GM19324 (cell line): ENCODE measurements at regions not wholly inside any gene's neighbourhood (a gene's known extent, or its start where the extent isn't known, plus 50 kb on each side); places are given as distances from the start of the nearest gene placed in this dataset.

Experiments used
- ATAC-seq: cut with Tn5 transposase; IDR thresholded peaks from one replicate; pipeline ENCODE4 v1.9.1; 2021; ENCODE audit warnings: mild to moderate bottlenecking, moderate library complexity; ENCODE audit not compliant: unreplicated experiment, low FRiP score

DNA sequence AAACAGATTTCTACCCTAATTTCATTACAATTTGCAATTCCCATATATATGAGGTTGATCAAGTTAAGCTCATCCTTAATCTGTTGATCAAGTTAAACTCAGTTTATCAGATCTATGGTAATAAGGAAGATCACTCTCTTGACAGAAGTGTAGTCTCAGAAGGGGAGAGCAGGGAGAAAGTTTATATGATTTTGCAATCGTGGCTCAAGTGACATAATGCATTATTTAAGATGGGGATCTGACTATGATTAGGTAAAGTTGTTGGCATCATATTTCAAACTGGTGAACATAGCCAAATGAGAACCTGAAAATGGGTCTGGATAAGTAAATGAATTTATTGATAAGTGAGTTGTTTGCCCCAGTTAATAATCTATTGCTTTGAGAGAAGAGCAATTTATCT lies 995.3 kb downstream of the OTOL1 start:
- ATAC-seq = no peak

DNA sequence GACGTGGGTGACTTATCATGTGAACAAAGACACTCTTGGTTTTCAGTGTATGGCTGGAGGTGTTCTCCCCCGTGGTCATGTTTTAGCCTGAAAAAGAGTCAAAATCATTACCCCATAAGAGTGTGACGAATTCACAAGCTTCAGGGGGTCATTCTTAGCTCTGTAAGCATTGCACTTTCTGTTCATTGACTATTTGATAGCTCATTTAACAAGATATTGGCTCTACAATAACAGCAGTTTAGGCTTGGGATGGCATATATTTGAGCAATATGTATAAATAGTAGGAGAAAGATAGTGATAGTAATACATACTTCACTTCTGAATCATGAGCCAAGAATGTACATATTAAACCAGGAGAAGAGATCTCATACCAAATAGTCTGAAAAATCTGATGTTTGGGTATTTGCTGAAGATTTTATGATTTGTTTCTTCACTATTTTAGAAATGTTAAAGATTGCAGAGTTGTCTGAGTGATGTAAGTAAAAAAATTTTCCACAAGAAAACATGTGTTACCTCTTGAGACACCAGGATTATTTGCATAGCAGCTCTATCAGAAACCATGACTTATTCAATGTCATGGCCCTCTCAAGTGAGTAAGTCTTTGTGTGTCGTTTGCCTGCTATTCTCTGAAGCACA lies 996.0 kb downstream of the OTOL1 start:
- no peak for ATAC-seq

DNA sequence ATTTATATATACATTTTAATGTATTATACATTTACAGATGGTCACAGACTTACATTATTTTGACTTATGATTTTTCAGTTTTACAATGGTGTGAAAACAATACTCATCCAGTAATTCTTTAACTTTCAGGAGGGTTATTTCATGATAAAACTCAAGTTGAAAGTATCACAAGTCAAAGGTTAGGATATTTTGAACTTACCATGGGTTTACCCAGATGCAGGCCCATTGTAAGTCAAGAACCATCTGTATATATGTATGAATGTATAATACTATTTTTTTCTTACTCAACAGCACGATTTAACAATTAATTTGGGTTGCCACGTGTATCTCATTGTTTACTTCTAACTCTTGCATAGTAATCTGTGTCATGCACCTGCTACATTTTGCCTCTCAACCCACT lies 1002.0 kb downstream of the OTOL1 start:
- no peak for ATAC-seq

DNA sequence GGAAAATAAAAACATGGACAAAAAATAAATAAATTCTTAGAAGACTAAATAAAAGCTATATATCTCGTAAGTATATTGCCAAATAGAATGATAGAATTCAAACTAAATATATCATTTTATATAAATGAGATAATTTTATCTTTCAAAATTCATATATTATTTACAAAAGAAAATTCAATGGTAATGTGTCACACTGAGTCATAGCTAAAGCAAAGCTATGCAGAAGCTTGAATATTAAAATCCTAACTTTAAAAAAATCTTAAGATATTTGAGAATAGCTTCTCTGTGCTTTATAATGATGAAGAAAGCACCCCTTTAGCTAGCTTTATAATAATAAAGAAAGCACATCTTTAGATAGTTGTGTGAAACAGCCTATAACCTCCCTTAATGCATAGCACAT lies 1010.8 kb downstream of the OTOL1 start:
- ATAC-seq = no peak

DNA sequence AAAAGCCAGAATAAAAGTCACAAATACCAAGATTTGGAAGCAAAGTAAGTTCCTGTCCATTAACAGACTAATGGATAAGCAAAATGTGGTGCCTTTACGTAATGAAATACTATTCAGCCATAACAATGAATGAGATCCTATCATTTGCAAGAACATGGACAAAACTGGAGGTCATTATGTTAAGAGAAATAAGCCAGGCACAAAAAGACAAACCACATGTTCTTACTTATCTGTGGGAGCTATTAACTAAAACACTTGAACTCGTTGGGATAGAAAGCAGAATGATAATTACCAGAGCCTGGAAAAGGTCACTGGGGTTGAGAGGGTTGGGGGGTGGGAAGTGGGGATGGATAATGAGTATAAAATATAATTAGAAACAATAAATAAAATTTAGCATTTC lies 1015.9 kb downstream of the OTOL1 start:
- no peak for ATAC-seq

DNA sequence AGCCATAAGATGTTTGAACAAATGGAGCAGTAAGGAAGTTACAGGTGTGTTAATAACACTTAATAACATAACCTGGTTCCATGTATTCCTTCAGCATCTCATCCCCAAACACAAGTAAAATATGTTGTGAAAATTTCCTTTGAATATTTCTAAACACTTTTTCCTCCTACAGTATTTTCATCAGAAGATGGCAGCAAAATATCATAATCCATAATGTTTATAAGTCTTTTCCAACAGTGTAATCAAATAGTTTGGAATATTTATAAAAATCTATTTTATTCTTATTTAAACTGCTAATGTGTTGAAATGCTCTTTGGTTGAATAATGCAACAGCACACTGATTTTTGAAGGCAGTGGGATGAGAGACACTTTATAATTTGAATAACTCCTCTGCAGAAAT lies 1020.5 kb downstream of the OTOL1 start:
- no peak for ATAC-seq

DNA sequence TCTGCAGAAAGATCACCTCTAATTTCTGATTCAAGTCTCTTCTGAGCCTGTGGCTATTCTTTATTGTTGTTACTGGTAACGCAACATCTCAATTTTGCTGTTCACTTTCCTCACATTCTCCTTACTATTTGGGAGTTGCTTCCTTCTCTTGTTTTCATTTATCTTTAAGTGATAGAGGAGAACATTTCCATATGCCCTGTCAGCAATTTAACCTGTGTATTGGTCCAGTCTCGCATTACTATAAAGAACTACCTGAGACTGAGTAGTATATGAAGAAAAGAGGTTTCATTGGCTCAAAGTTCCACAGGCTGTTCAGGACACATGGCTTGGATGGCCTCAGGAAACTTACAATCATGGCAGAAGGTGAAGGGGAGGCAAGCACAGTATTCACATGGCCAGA lies 1025.1 kb downstream of the OTOL1 start:
- no peak for ATAC-seq

DNA sequence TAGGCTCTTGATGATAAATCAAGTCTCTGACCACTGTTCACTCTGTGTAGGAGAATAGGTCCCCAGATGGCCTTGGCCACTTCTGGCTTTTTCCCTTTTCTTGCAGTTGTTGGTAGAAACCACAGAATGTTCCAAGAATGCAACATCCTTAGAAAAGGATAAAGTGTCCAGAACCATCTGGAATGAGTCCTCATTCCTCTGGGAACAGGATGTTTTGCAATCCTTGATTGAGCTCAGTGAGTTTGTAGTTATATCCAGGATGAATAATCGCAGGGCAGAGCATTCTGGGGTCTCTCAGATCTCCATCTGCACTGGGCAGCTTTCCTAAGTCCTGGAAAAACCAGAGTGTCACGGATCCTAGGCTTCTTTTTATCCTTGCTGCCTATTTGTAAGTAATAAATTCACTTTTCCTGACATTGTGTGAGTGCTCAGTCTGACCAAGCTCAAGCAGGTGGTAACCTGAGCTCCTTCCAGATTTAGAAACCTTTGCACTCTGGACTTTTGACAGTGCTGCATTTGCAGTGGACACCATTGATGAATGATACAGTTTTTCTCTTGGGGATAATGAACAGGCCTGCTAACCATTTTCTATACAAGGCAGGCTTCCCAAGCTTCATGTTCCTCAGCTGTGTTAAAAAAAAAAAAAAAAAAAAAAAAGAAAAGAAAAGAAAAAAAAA lies 1028.6 kb downstream of the OTOL1 start:
- ATAC-seq = no peak

DNA sequence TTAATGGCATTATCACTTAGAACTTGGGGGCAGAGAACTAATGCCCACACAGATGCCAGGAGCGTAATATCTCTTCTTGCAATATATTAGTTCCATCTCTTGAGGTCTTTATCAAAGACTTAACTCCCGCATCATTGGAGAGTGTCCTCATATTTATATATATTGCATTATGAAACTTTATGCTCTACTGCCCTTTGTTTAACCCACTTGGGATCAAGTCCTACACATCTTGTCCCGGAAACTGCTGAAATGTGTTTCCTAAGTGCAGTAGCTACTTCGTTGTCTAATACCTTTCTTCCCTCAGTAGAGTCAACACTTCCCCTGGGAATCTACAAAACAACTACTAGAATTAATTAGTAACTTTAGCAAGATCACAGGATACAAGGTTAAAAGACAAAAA lies 1029.2 kb downstream of the OTOL1 start:
- ATAC-seq = no peak

DNA sequence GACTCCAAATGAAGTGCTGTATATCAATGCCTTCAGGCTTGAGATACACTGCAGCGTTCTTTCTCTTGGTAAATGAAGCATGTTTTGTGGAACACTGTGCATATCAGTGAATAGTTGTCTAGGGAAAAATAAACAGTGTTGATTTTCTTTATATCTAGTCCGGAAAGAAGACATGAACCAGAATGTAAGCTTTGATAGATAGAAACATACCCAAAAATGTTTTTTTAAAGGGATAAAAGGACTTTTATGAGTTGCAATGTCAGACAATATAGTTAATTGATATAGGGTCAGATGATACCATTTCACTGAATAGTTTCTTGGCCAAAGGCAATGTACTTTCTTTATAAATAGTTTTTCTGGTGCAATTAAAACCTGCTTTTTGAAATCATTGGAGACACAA lies 1037.8 kb downstream of the OTOL1 start:
- ATAC-seq = no peak

DNA sequence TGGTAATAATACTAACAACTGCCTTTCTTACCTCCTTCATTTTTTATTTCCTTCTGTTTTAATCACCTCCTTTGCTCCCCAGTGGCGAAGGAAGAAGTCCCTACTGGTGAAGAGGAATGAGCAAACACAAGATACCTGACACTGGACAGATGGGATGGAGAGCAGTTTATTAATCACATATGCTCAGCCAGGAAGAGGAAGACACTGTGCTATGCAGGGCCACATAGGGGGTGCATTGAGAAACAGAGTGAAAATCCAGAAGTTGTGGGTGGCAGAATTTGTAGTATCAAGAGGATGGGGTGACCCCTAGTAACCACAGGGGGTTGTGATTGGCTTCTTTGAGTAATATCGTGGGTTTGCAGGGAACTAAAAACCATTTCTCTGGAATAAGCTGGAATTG lies 1041.9 kb downstream of the OTOL1 start:
- no peak for ATAC-seq

DNA sequence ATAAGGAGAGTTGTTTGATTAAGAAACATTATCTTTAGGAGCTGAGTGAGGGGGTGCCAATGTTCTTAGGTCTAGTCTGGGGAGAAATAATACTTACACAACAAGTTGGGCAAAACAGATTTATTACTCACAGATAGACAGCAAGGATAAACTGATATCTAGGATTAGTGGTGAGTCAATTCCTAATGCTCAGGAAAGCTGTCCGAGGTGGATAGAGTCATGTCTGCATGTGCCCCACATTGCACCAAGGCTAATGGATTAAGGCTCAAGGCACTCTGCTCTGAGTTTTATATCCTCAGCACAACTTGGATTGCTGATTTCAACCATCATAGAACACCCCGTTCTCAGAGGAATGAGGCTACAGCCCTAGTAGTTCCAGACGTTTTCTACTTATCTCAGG lies 1042.3 kb downstream of the OTOL1 start:
- ATAC-seq = no peak

DNA sequence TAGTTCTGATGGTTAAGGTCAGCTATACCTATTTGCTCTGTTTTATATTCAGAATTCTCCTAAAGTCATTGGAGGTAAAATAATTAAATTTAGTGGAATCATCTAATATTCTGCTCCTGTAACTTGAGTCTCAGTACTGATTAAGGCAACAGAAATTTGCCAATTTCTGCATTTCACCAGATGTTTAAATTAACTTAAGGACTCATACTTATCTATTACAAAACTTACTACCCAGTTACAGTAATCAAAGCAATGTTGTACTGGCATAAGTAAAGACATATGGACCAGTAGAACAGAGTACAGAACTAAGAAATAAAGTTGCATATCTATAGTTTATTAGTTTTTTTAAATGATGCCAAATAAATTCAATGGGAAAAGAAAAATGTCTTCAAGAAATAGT lies 1043.8 kb downstream of the OTOL1 start:
- no peak for ATAC-seq

DNA sequence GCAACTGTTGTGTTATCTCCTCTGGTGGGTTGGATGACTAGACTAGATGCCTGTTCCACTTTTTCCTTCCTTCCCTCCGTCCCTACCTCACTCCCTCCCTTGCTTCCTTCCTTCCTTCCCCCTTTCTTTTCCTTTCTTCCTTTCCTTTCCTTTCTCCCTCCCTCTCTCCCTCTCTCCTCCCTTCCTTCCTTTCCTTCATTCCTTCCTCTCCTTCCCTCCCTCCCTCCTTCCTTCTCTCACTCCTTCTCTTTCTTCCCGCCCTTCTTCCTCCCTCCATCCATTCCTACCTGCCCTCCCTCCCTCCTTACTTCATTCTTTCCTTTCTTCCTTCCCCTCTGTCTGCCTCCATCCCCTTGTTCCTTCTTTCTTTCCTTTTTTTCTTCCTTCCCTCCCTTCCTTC lies 1045.3 kb downstream of the OTOL1 start:
- ATAC-seq = no peak

DNA sequence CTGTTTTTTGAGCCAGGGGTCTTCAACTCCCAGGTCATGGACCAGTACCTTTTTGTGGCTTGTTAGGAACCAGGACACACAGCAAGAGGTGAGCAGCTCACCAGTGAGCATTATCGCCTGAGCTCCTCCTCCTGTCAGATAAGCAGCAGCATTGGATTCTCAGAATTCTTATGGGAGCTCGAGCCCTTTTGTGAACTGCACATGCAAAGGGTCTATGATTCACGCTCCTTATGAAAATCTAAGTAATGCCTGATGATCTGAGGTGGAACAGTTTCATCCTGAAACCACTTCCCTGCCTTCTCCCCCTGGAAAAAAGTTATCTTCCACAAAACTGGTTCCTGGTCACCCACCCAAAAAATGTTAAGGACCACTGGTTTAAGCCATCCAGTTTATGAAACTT lies 1047.6 kb downstream of the OTOL1 start:
- no peak for ATAC-seq

DNA sequence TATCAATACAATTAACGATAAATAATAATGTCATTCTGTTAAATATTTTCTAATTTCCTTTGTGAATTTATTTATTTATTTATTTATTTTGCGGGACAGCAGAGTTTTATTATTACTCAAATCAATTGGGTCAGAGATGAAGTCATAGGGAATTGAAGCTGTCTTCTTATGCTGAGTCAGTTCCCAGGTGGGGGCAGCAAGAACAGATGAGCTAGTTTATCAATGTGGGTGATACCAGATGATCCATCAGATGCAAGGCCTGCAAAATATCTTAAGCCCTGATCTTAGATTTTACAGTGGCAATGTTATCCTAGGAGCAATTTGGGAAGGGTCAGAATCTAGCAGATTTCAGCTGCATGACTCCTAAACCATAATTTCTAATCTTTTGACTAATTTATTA lies 1050.3 kb downstream of the OTOL1 start:
- no peak for ATAC-seq

DNA sequence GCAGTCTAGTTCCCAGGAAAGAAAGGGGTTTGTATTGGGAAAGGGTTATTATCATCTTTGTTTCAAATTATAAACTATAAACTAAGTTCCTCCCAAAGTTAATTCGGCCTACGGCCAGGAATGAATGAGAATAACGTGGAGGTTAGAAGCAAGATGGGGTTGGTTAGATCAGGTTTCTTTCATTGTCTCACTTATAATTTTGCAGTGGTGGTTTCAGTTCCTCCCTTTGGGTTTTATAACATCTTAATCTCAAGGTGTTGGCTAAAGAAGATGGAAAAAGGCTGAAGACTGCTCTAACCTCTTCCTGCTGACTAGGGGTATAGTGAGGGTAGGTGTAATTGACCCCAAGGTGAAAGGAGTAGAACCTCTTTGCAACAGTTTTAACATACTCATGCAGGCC lies 1050.7 kb downstream of the OTOL1 start:
- ATAC-seq = no peak

DNA sequence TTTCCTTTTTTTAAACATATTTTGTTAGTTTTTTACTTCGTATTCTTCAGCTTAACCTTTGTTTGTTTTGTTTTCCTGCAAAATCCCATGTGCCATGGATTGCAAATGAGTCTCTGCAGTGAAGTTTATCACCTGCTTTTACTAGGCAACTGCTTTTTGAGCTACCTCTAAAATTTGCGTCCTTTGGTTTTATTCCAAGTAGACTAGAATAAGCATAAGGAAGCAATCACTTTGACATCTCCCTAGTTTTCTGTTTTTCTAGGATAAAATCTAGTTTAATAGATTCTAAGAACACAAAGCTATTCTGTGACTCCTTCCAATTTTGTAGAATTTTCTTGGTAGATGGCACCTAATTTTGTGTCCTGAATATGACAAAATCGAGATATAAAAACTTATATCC lies 1059.2 kb downstream of the OTOL1 start:
- ATAC-seq = no peak

DNA sequence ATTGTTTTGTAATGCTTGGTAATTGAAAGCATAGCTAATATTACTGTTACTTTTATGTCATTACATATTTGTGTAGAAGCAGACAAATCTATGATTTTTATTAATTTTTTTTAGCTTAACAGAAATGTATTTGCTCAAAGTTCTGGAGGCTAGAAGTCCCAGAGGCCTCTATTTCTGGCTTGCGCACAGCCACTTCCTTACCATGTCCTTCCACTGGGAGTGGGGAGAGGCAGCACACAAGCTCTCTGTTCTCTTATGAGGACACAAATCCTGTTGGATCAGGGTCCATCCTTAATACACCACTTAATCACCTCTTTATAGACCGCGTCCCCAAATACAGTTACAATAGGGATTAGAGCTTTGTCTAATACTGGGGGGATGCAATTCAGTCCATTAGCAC lies 1061.4 kb downstream of the OTOL1 start:
- no peak for ATAC-seq

DNA sequence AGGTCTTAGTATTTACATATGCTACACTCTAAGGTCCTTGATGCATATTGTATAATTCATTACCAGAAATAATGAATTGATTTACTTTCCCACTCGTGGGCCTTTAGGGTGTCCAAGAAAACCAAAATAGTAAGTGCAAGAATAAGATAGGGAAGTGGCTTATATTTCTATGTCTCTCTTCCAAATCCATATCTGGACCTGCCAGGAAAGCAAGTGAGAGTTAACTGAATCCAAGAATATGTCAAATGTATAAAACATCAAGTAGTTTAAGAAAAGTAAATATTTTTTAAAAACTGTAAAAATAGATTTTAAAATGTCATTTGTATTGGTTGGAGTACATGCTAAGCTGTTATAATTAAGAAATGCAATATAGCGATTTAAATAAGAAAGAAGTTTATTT lies 1072.1 kb downstream of the OTOL1 start:
- no peak for ATAC-seq

DNA sequence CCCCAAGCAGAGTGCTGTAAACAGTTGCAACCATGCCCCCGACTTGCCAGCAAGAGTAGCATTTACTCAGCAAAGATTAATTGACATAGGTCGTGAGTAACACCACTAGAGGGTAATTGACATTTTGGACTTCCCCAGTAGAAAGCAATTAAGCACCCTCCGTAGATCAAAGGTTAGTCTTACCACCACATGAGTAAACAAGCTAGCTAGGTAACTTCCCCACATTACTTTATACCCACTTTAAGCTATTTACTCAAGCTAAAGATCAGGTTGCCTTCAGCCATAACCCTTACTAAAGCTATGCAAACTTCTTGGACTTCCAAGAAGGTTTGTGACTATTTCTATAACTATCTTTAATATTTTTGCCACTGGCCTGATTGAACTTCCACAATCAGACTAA lies 1072.7 kb downstream of the OTOL1 start:
- ATAC-seq = no peak

DNA sequence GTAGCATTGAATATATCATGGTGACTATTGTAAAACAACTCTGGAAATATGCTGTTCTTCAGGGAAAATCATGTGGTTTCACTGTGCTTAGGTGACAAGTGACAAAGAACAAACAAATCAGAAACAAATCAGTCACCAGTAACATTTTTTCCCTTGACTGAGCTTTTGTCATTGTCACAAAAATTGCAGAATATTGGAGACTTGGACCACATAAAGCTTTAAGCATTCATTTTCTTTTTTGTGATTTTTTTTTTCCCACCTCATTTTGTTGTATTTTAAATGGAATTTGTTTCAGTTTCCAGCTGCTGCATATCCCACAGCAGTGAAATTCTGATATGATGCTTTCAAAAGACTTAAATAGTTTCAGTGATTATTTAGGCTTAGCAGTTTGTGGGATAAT lies 1088.4 kb downstream of the OTOL1 start:
- no peak for ATAC-seq

DNA sequence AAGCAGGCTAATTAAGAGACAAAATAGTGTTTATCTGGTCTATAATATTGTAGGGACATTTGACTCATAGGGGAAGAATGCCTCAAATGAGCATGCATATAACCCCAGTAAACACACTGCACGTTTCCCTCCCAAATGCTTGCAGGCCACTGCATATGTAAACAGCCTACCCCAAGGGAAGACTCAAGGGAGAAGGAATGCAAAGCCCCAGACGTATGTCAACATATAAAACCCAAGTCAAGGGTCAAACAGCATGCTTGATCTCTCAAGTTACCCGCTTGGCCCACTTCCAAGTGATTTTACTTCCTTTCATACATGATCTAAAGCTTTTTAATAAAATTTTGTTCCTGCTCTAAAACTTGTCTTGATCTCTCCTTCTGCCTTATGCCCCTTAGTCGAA lies 1090.0 kb downstream of the OTOL1 start:
- ATAC-seq = no peak
